Inferior parietal cortex (tissue), 1 donor: ENCODE measurements at regions not wholly inside any gene's neighbourhood (a gene's known extent, or its start where the extent isn't known, plus 50 kb on each side); places are given as distances from the start of the nearest gene placed in this dataset.
"Not testable (repeated sequence)": the region's sequence is repeated elsewhere in the genome, so short reads cannot be mapped to it uniquely, and the experiment has no call there.

Experiments used
- DNase-seq: peaks from one replicate; pipeline ENCODE4 v3.0.0-alpha.2; 2016; ENCODE audit errors: extremely low spot score

GRCh38 chr11:29628609-29629008 lies 388.2 kb downstream of the KCNA4 start:
- DNase-seq = no peak

- DNase-seq = no peak
Measured at GRCh38 chr11:29627541-29627940, 389.3 kb downstream of the KCNA4 start.

- DNase-seq = no peak
Measured at GRCh38 chr11:29623144-29623722, 393.6 kb downstream of the KCNA4 start.

GRCh38 chr11:29616611-29617010 lies 400.2 kb downstream of the KCNA4 start:
- no peak for DNase-seq

- DNase-seq = no peak
Measured at GRCh38 chr11:29612423-29612822, 404.4 kb downstream of the KCNA4 start.

GRCh38 chr11:29606330-29607031 lies 410.3 kb downstream of the KCNA4 start:
- no peak for DNase-seq

GRCh38 chr11:29600151-29600575 lies 416.7 kb downstream of the KCNA4 start:
- DNase-seq = not testable (repeated sequence)

GRCh38 chr11:29584342-29584741 lies 432.5 kb downstream of the KCNA4 start:
- no peak for DNase-seq

GRCh38 chr11:29578806-29579205 lies 438.0 kb downstream of the KCNA4 start:
- DNase-seq = no peak

GRCh38 chr11:29564486-29564885 lies 452.3 kb downstream of the KCNA4 start:
- DNase-seq = no peak

- DNase-seq = no peak
Measured at GRCh38 chr11:29562183-29562582, 454.6 kb downstream of the KCNA4 start.

- no peak for DNase-seq
Measured at GRCh38 chr11:29553990-29554389, 462.8 kb downstream of the KCNA4 start.

GRCh38 chr11:29538339-29539036 lies 478.3 kb downstream of the KCNA4 start:
- DNase-seq = no peak

- no peak for DNase-seq
Measured at GRCh38 chr11:29534836-29535235, 482.0 kb downstream of the KCNA4 start.

GRCh38 chr11:29530961-29531360 lies 485.9 kb downstream of the KCNA4 start:
- no peak for DNase-seq

- no peak for DNase-seq
Measured at GRCh38 chr11:29527391-29527936, 489.4 kb downstream of the KCNA4 start.

- DNase-seq = no peak
Measured at GRCh38 chr11:29518389-29519174, 498.2 kb downstream of the KCNA4 start.

- no peak for DNase-seq
Measured at GRCh38 chr11:29511394-29511793, 505.4 kb downstream of the KCNA4 start.

GRCh38 chr11:29507376-29507775 lies 509.5 kb downstream of the KCNA4 start:
- DNase-seq = no peak

GRCh38 chr11:29495676-29496075 lies 521.2 kb downstream of the KCNA4 start:
- no peak for DNase-seq

GRCh38 chr11:29490938-29491337 lies 525.9 kb downstream of the KCNA4 start:
- no peak for DNase-seq

- DNase-seq = no peak
Measured at GRCh38 chr11:29486301-29486700, 530.5 kb downstream of the KCNA4 start.
